ENCODE measurements at regions not wholly inside any gene's neighbourhood (a gene's known extent, or its start where the extent isn't known, plus 50 kb on each side); places are given as distances from the start of the nearest gene placed in this dataset.
A peak's percentile ranks its signal among the peaks of the same experiment; 100 is the strongest.

- no peaks in the 10 kb centered on the region for H3K36me3 Mint-ChIP-seq
Measured at GRCh38 chr5:57540823-57541222, 58.2 kb upstream of the ACTBL2 start.

GRCh38 chr5:57539281-57539701 lies 56.7 kb upstream of the ACTBL2 start:
- H3K36me3 Mint-ChIP-seq: no peaks in the 10 kb centered on the region
- ATAC-seq (ENCODE audit: low read depth in 2 of 2) (no peak), DNase-seq (no peak)
- no peaks in the 10 kb centered on the region for H3K4me1 Mint-ChIP-seq
- H3K27me3 Mint-ChIP-seq: no peaks in the 10 kb centered on the region
- H3K27ac Mint-ChIP-seq: no peak overlapping the region
- H3K4me3 Mint-ChIP-seq: peak overlapping the region in 1 of 8 donors; percentile 12
- no peaks in the 10 kb centered on the region for H3K9me3 Mint-ChIP-seq

More at GRCh38 chr5:57540823-57541222, 58.2 kb upstream of the ACTBL2 start:
- Mint-ChIP-seq H3K4me1 (no peaks in the 10 kb centered on the region), H3K4me3 (no peak overlapping the region), H3K27me3 (no peaks in the 10 kb centered on the region), H3K9me3 (no peaks in the 10 kb centered on the region), H3K27ac (no peak overlapping the region)
- DNase-seq (no peak), ATAC-seq (ENCODE audit: low read depth in 2 of 2) (no peak)

- DNase-seq: no peak
- H3K9me3 Mint-ChIP-seq: no peaks in the 10 kb centered on the region
- H3K27me3 Mint-ChIP-seq: no peaks in the 10 kb centered on the region
- no peak for ATAC-seq (ENCODE audit: low read depth in 2 of 2)
- no peaks in the 10 kb centered on the region for H3K36me3 Mint-ChIP-seq
- H3K4me1 Mint-ChIP-seq: no peaks in the 10 kb centered on the region
- no peak overlapping the region for H3K27ac Mint-ChIP-seq
- no peak overlapping the region for H3K4me3 Mint-ChIP-seq
Measured at GRCh38 chr5:57538341-57538955, 55.8 kb upstream of the ACTBL2 start.

GRCh38 chr5:57537811-57538210 lies 55.2 kb upstream of the ACTBL2 start:
- DNase-seq (no peak), ATAC-seq (ENCODE audit: low read depth in 2 of 2) (no peak)
- Mint-ChIP-seq H3K4me1 (no peaks in the 10 kb centered on the region), H3K36me3 (no peaks in the 10 kb centered on the region), H3K9me3 (no peaks in the 10 kb centered on the region), H3K27me3 (no peaks in the 10 kb centered on the region), H3K4me3 (no peak overlapping the region), H3K27ac (no peak overlapping the region)

- H3K27ac Mint-ChIP-seq: no peak overlapping the region
- peaks cover 0 to 2% (median 0%) of the 10 kb centered on the region in 3 donors for H3K4me1 Mint-ChIP-seq
- H3K27me3 Mint-ChIP-seq: no peaks in the 10 kb centered on the region
- peak overlapping the region in 1 of 8 donors; percentile 24 for H3K4me3 Mint-ChIP-seq
- ATAC-seq (ENCODE audit: low read depth in 2 of 2) (no peak), DNase-seq (no peak)
- H3K36me3 Mint-ChIP-seq: no peaks in the 10 kb centered on the region
- H3K9me3 Mint-ChIP-seq: no peaks in the 10 kb centered on the region
Measured at GRCh38 chr5:57532513-57533497, 50.2 kb upstream of the ACTBL2 start.

All from naive B cell (primary cell).